ENCODE measurements at regions not wholly inside any gene's neighbourhood (a gene's known extent, or its start where the extent isn't known, plus 50 kb on each side); places are given as distances from the start of the nearest gene placed in this dataset.

DNA sequence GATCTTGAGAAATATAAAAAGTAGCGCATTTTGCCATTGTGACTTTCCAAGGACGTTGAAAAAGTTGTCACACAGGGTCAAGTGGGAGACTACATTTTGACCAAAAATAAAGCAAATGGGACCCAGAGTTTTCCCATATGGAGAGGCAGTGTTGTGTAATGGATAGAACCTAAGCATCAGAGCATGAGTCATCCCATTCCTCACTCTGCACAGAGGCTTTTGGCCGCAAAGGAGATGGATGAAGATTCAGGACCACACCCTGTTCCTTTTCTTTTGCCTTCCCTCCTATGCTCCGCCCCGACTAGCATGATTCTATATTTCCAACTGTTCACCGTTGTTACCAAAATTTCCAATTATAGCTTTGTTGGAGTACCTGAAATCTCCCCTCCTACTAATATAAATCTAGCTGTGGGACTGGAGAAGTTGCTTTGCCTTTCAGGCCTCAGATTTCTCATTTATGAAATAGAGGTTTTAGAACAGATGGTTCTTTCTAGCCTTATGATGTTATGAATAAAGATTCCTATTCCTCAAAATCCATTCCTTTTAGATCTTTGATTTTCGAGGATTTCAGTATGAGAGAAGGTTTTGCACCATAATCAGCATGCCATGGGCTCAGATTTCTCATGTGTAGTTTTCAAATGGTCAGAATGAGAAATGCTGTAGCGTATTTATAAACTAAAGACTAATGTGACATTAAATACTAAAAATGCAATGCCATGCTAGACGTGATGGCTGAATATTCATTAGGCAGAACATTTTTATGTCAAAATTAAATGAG, 921.9 kb upstream of the TENM4 start:
- no peak for ATAC-seq
- no peak for TF ChIP-seq RFX5 (IDR thresholded peaks at IDR 0.05; ENCODE audit: low read depth, low read length)
- TF ChIP-seq BHLHE40 (IDR thresholded peaks at IDR 0.05; ENCODE audit: borderline replicate concordance in 1 of 2, low read depth in 2 of 2, low read length in 1 of 2), result no peak
- no peak for TF ChIP-seq NFYB (IDR thresholded peaks at IDR 0.05; ENCODE audit: insufficient read depth, low read depth, low read length)
- no peak for TF ChIP-seq SPI1 (IDR thresholded peaks at IDR 0.05; ENCODE audit: borderline replicate concordance, insufficient read depth, low read depth, low read length)
- TF ChIP-seq, protein P1, sequence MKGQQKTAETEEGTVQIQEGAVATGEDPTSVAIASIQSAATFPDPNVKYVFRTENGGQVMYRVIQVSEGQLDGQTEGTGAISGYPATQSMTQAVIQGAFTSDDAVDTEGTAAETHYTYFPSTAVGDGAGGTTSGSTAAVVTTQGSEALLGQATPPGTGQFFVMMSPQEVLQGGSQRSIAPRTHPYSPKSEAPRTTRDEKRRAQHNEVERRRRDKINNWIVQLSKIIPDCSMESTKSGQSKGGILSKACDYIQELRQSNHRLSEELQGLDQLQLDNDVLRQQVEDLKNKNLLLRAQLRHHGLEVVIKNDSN (IDR thresholded peaks at IDR 0.05; ENCODE audit: borderline replicate concordance, extremely low read length, insufficient read depth, low read depth, low read length), result no peak
- no peak for TF ChIP-seq TCF12 (IDR thresholded peaks at IDR 0.05; ENCODE audit: low read depth, low read length)
- no peak for TF ChIP-seq ESRRA (IDR thresholded peaks at IDR 0.05; ENCODE audit: low read length)
- TF ChIP-seq TCF7 (IDR thresholded peaks at IDR 0.05; ENCODE audit: borderline replicate concordance), result no peak
- no peak for TF ChIP-seq HDGF (IDR thresholded peaks at IDR 0.05)
- TF ChIP-seq FOXK2 (IDR thresholded peaks at IDR 0.05), result no peak
- TF ChIP-seq, protein P2, sequence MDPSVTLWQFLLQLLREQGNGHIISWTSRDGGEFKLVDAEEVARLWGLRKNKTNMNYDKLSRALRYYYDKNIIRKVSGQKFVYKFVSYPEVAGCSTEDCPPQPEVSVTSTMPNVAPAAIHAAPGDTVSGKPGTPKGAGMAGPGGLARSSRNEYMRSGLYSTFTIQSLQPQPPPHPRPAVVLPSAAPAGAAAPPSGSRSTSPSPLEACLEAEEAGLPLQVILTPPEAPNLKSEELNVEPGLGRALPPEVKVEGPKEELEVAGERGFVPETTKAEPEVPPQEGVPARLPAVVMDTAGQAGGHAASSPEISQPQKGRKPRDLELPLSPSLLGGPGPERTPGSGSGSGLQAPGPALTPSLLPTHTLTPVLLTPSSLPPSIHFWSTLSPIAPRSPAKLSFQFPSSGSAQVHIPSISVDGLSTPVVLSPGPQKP (IDR thresholded peaks at IDR 0.05; ENCODE audit: low read depth, low read length), result no peak
- TF ChIP-seq, protein P3, sequence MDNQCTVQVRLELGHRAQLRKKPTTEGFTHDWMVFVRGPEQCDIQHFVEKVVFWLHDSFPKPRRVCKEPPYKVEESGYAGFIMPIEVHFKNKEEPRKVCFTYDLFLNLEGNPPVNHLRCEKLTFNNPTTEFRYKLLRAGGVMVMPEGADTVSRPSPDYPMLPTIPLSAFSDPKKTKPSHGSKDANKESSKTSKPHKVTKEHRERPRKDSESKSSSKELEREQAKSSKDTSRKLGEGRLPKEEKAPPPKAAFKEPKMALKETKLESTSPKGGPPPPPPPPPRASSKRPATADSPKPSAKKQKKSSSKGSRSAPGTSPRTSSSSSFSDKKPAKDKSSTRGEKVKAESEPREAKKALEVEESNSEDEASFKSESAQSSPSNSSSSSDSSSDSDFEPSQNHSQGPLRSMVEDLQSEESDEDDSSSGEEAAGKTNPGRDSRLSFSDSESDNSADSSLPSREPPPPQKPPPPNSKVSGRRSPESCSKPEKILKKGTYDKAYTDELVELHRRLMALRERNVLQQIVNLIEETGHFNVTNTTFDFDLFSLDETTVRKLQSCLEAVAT (IDR thresholded peaks at IDR 0.05), result no peak
- TF ChIP-seq, protein P4, sequence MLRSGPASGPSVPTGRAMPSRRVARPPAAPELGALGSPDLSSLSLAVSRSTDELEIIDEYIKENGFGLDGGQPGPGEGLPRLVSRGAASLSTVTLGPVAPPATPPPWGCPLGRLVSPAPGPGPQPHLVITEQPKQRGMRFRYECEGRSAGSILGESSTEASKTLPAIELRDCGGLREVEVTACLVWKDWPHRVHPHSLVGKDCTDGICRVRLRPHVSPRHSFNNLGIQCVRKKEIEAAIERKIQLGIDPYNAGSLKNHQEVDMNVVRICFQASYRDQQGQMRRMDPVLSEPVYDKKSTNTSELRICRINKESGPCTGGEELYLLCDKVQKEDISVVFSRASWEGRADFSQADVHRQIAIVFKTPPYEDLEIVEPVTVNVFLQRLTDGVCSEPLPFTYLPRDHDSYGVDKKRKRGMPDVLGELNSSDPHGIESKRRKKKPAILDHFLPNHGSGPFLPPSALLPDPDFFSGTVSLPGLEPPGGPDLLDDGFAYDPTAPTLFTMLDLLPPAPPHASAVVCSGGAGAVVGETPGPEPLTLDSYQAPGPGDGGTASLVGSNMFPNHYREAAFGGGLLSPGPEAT (IDR thresholded peaks at IDR 0.05; ENCODE audit: low read depth), result no peak
- TF ChIP-seq GABPA (IDR thresholded peaks at IDR 0.05; ENCODE audit: low read depth), result no peak
- intact Hi-C loops (cut with micrococcal nuclease; ENCODE audit: unreplicated experiment) (no loop called here), in situ Hi-C loops (cut with MboI) (no loop called here)
- Histone ChIP-seq H3K27ac (ENCODE audit: control insufficient read depth, insufficient read depth) (no peak overlapping the region), H3K9me3 (replicated peaks; ENCODE audit: control insufficient read depth, insufficient read depth, low read length) (no peaks in the 10 kb centered on the region), H3K9ac (ENCODE audit: control insufficient read depth, insufficient read depth, low read length) (no peak overlapping the region), H3K36me3 (ENCODE audit: control insufficient read depth in 2 of 2, insufficient read depth in 2 of 2, low read length in 1 of 2) (no peaks in the 10 kb centered on the region), H2AFZ (ENCODE audit: control insufficient read depth, low read depth, low read length) (no peak overlapping the region), H4K20me1 (ENCODE audit: control insufficient read depth, insufficient read depth) (no peaks in the 10 kb centered on the region), H3K79me2 (ENCODE audit: control insufficient read depth, insufficient read depth, low read length) (no peaks in the 10 kb centered on the region), H3K4me1 (ENCODE audit: control insufficient read depth, insufficient read depth, low read length) (no peaks in the 10 kb centered on the region), H3K27me3 (replicated peaks in 1 of 2; ENCODE audit: control insufficient read depth in 2 of 2, insufficient read depth in 2 of 2, low read length in 1 of 2) (no peaks in the 10 kb centered on the region; a peak in 2 of 4 replicates), H3K4me3 (no peak overlapping the region), H3K4me2 (ENCODE audit: control insufficient read depth, insufficient read depth) (no peak overlapping the region)
- ChIA-PET RAD21 (ENCODE audit: unreplicated experiment) (no interaction called here), POLR2A (no interaction called here), SMC1A (ENCODE audit: uncharacterized antibody, unreplicated experiment) (no interaction called here), CTCF (no interaction called here)
- DNase-seq (ENCODE audit: low read depth, low spot score), result no peak
- 21% methylated on average over 9 of the region's 9 CpGs for WGBS (ENCODE audit: insufficient coverage, insufficient replicate concordance, low lambda C conversion rate, missing lambda C conversion rate)
- no TSS peak for BruUV-seq (replicated peaks)
- FAIRE-seq, result no peak
